Fibroblast of lung (primary cell): ENCODE measurements at regions not wholly inside any gene's neighbourhood (a gene's known extent, or its start where the extent isn't known, plus 50 kb on each side); places are given as distances from the start of the nearest gene placed in this dataset.

Experiments used
- DNase-seq, 2 donors: peaks; one replicate each; pipeline versions ENCODE4 v3.0.0 to v3.0.0-alpha.2; 2010; ENCODE audit warnings: low read depth in 2 of 2
- H2AFZ ChIP-seq: 2 replicates; pipeline ENCODE4 v1.5.1; 2012; ENCODE audit warnings: low read length, control low read depth, inconsistent platforms
- H3K27ac ChIP-seq: 2 replicates; pipeline ENCODE4 v1.5.1; 2011; ENCODE audit warnings: low read length, control low read depth; ENCODE audit not compliant: insufficient read depth
- H3K27me3 ChIP-seq: 2 replicates; pipeline ENCODE4 v1.5.1; 2011; ENCODE audit warnings: mild to moderate bottlenecking, low read length; ENCODE audit not compliant: control insufficient read depth, insufficient read depth
- H3K36me3 ChIP-seq: 2 replicates; pipeline ENCODE4 v1.5.1; 2011; ENCODE audit warnings: low read length; ENCODE audit not compliant: control insufficient read depth, insufficient read depth
- H3K4me1 ChIP-seq: 2 replicates; pipeline ENCODE4 v1.5.1; 2011; ENCODE audit warnings: low read length; ENCODE audit not compliant: control insufficient read depth, insufficient read depth; ENCODE audit errors: extremely low read depth
- H3K4me2 ChIP-seq: 2 replicates; pipeline ENCODE4 v1.5.1; 2011; ENCODE audit warnings: low read length, control low read depth; ENCODE audit not compliant: insufficient read depth; ENCODE audit errors: extremely low read depth
- H3K4me3 ChIP-seq, 4 experiments: fragments of 200-600 bp in 1 of 4; sonication (generic) in 1 of 4; replicated peaks in 1 of 4; 2 replicates each; pipeline ENCODE4 v1.5.1; 2011 to 2016; ENCODE audit warnings: low read length in 4 of 4, low read depth in 3 of 4, mild to moderate bottlenecking in 3 of 4, control low read depth in 2 of 4, inconsistent platforms in 1 of 4, mixed read lengths in 1 of 4; ENCODE audit not compliant: insufficient read depth in 1 of 4; ENCODE audit errors: control extremely low read depth in 1 of 4
- H3K79me2 ChIP-seq: 2 replicates; pipeline ENCODE4 v1.5.1; 2012; ENCODE audit warnings: mild to moderate bottlenecking, low read length, inconsistent platforms; ENCODE audit not compliant: control insufficient read depth, insufficient read depth
- H3K9ac ChIP-seq: 2 replicates; pipeline ENCODE4 v1.5.1; 2011; ENCODE audit warnings: mild to moderate bottlenecking, low read length, control low read depth; ENCODE audit not compliant: insufficient read depth
- H3K9me3 ChIP-seq: 2 replicates; pipeline ENCODE4 v1.5.1; 2012; ENCODE audit warnings: low read depth, low read length; ENCODE audit not compliant: control insufficient read depth, insufficient read depth
- H4K20me1 ChIP-seq: 2 replicates; pipeline ENCODE4 v1.5.1; 2011; ENCODE audit warnings: low read length; ENCODE audit not compliant: control insufficient read depth, insufficient read depth; ENCODE audit errors: extremely low read depth
- EZH2 ChIP-seq: IDR thresholded peaks from 2 replicates; pipeline ENCODE4 v1.5.1; 2012; ENCODE audit warnings: low read length, control low read depth, mild to moderate bottlenecking; ENCODE audit errors: missing control alignments
- TF ChIP-seq, protein P1 (sequence below), 2 donors: IDR thresholded peaks in 1 of 2; conservative IDR thresholded peaks in 1 of 2; 1 replicate in 1 of 2; 2 replicates in 1 of 2; pipeline ENCODE4 v1.5.1; 2011 to 2012; ENCODE audit warnings: low read length in 2 of 2, control low read depth in 1 of 2, inconsistent platforms in 1 of 2, low read depth in 1 of 2, mild to moderate bottlenecking in 1 of 2

DNA sequence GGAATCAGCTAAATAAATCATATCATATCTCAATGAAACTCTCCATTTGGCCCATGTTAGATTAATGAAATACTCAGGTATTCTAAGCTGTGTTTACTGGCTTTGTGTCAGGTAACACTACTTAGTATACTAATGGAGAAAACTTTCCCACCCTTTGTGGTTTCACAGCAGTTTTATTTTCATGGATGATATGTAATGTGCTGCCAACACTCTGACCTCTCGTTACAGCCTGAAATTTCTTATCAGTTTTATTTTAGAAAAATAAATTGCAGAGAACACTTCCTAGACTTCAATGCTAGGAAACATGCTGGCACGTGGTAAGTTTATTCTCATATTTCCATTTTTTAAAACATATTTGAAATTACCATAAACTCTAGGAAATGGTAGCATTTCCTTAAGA lies 758.9 kb downstream of the LIG4 start:
- no peak for DNase-seq
- H3K4me1 ChIP-seq: peaks cover 2% of the 10 kb centered on the region
- H3K9ac ChIP-seq: no peak overlapping the region
- H3K4me2 ChIP-seq: no peak overlapping the region
- H3K9me3 ChIP-seq: no peaks in the 10 kb centered on the region
- TF ChIP-seq, protein P1, sequence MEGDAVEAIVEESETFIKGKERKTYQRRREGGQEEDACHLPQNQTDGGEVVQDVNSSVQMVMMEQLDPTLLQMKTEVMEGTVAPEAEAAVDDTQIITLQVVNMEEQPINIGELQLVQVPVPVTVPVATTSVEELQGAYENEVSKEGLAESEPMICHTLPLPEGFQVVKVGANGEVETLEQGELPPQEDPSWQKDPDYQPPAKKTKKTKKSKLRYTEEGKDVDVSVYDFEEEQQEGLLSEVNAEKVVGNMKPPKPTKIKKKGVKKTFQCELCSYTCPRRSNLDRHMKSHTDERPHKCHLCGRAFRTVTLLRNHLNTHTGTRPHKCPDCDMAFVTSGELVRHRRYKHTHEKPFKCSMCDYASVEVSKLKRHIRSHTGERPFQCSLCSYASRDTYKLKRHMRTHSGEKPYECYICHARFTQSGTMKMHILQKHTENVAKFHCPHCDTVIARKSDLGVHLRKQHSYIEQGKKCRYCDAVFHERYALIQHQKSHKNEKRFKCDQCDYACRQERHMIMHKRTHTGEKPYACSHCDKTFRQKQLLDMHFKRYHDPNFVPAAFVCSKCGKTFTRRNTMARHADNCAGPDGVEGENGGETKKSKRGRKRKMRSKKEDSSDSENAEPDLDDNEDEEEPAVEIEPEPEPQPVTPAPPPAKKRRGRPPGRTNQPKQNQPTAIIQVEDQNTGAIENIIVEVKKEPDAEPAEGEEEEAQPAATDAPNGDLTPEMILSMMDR (conservative IDR thresholded peaks at IDR 0.05 in 1 of 2, IDR thresholded peaks at IDR 0.05 in 1 of 2; ENCODE audit: low read depth in 1 of 2, low read length in 2 of 2): no peak
- TF ChIP-seq EZH2: no peak
- no peaks in the 10 kb centered on the region for H4K20me1 ChIP-seq
- H3K27me3 ChIP-seq: no peaks in the 10 kb centered on the region
- no peak overlapping the region for H3K4me3 ChIP-seq
- H3K36me3 ChIP-seq: no peaks in the 10 kb centered on the region
- H3K27ac ChIP-seq: no peak overlapping the region
- H2AFZ ChIP-seq: no peak overlapping the region
- no peaks in the 10 kb centered on the region for H3K79me2 ChIP-seq

DNA sequence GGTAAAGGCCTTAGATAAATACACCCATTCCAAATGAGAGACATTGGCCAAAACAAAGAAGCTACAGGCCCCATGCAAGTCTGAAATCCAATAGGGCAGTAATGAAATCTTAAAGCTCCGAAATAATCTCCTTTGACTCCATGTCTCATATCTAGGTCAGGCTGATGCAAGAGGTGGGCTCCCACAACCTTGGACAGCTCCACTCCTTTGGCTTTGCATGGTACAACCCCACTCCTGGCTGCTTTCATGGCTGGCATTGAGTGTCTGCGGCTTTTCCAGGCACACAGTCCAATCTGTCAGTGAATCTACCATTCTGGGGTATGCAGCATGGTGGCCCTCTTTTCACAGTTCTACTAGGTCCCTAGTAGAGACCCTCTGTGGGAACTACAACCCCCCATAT lies 762.5 kb downstream of the LIG4 start:
- no peak for DNase-seq
- Histone ChIP-seq H3K9me3 (no peaks in the 10 kb centered on the region), H3K36me3 (no peaks in the 10 kb centered on the region), H3K4me2 (no peak overlapping the region), H3K27me3 (no peaks in the 10 kb centered on the region), H3K27ac (no peak overlapping the region), H4K20me1 (no peaks in the 10 kb centered on the region), H3K79me2 (no peaks in the 10 kb centered on the region), H3K4me1 (peaks cover 3% of the 10 kb centered on the region), H3K4me3 (no peak overlapping the region), H3K9ac (no peak overlapping the region), H2AFZ (no peak overlapping the region)
- TF ChIP-seq, protein P1 (conservative IDR thresholded peaks at IDR 0.05 in 1 of 2, IDR thresholded peaks at IDR 0.05 in 1 of 2; ENCODE audit: low read depth in 1 of 2, low read length in 2 of 2): no peak
- TF ChIP-seq EZH2: no peak

DNA sequence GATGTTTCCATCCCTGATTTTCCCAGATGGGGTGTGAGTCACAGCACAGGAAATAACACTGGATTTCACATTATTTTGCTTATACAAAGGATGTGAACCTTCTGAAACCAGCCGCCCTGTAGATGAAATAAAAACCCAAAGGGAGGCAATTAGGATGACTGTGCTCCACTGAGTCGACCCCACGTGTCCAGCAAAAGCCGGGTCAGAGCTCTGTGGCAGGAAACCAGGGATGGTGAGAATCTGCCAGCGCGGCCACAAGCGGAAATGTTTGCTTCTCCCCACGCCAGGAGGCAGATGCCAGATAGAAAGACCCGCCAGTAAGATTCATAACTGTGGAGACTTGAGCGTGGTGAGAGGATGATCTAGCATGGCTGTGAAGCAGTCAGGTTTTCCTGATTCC lies 764.4 kb downstream of the LIG4 start:
- H3K79me2 ChIP-seq: no peaks in the 10 kb centered on the region
- no peak overlapping the region for H3K9ac ChIP-seq
- H3K36me3 ChIP-seq: no peaks in the 10 kb centered on the region
- peak overlapping the region; percentile 85 for H3K27ac ChIP-seq
- H3K9me3 ChIP-seq: no peaks in the 10 kb centered on the region
- H3K27me3 ChIP-seq: no peaks in the 10 kb centered on the region
- H2AFZ ChIP-seq: no peak overlapping the region
- peak overlapping the region; percentile 52 for H3K4me2 ChIP-seq
- peak; percentile 96 to 99 for DNase-seq
- TF ChIP-seq EZH2: no peak
- TF ChIP-seq, protein P1 (conservative IDR thresholded peaks at IDR 0.05 in 1 of 2, IDR thresholded peaks at IDR 0.05 in 1 of 2; ENCODE audit: low read depth in 1 of 2, low read length in 2 of 2): no peak
- peaks cover 3% of the 10 kb centered on the region for H3K4me1 ChIP-seq
- H4K20me1 ChIP-seq: no peaks in the 10 kb centered on the region
- H3K4me3 ChIP-seq: peak overlapping the region in 1 of 4 experiments; percentile 2
